HG03558 (cell line): ENCODE measurements at regions not wholly inside any gene's neighbourhood (a gene's known extent, or its start where the extent isn't known, plus 50 kb on each side); places are given as distances from the start of the nearest gene placed in this dataset.

Experiments
- ATAC-seq: cut with Tn5 transposase; IDR thresholded peaks from one replicate; pipeline ENCODE4 v1.9.1; 2021; ENCODE audit warnings: moderate number of reproducible peaks; ENCODE audit not compliant: unreplicated experiment; ENCODE audit errors: extremely low read depth

GRCh38 chr12:118830296-118830695 lies 151.0 kb upstream of the SRRM4 start:
- ATAC-seq: no peak

- ATAC-seq: no peak
Observed at GRCh38 chr12:118835926-118836325, 145.4 kb upstream of the SRRM4 start.

GRCh38 chr12:118840399-118840798 lies 140.9 kb upstream of the SRRM4 start:
- no peak for ATAC-seq

GRCh38 chr12:118840878-118841277 lies 140.5 kb upstream of the SRRM4 start:
- ATAC-seq: no peak

- no peak for ATAC-seq
Observed at GRCh38 chr12:118841588-118841987, 139.8 kb upstream of the SRRM4 start.

GRCh38 chr12:118842866-118843265 lies 138.5 kb upstream of the SRRM4 start:
- ATAC-seq: no peak

GRCh38 chr12:118846416-118846815 lies 134.9 kb upstream of the SRRM4 start:
- no peak for ATAC-seq

GRCh38 chr12:118850244-118850825 lies 131.0 kb upstream of the SRRM4 start:
- no peak for ATAC-seq

GRCh38 chr12:118851891-118852290 lies 129.4 kb upstream of the SRRM4 start:
- ATAC-seq: no peak

GRCh38 chr12:118853634-118854033 lies 127.7 kb upstream of the SRRM4 start:
- no peak for ATAC-seq

GRCh38 chr12:118855858-118856257 lies 125.5 kb upstream of the SRRM4 start:
- ATAC-seq: no peak

- ATAC-seq: no peak
Observed at GRCh38 chr12:118866346-118866745, 115.0 kb upstream of the SRRM4 start.

- ATAC-seq: no peak
Observed at GRCh38 chr12:118870551-118870950, 110.8 kb upstream of the SRRM4 start.

- no peak for ATAC-seq
Observed at GRCh38 chr12:118874698-118875548, 106.4 kb upstream of the SRRM4 start.

- no peak for ATAC-seq
Observed at GRCh38 chr12:118880720-118881493, 100.4 kb upstream of the SRRM4 start.

- ATAC-seq: no peak
Observed at GRCh38 chr12:118884226-118884625, 97.1 kb upstream of the SRRM4 start.

- ATAC-seq: no peak
Observed at GRCh38 chr12:118900993-118901392, 80.3 kb upstream of the SRRM4 start.

GRCh38 chr12:118908811-118909210 lies 72.5 kb upstream of the SRRM4 start:
- no peak for ATAC-seq

GRCh38 chr12:118912697-118913270 lies 68.6 kb upstream of the SRRM4 start:
- ATAC-seq: no peak

- no peak for ATAC-seq
Observed at GRCh38 chr12:118921761-118922160, 59.6 kb upstream of the SRRM4 start.

- ATAC-seq: no peak
Observed at GRCh38 chr12:118922405-118922804, 58.9 kb upstream of the SRRM4 start.
